Naive thymus-derived CD8-positive, alpha-beta T cell (primary cell): ENCODE measurements at regions not wholly inside any gene's neighbourhood (a gene's known extent, or its start where the extent isn't known, plus 50 kb on each side); places are given as distances from the start of the nearest gene placed in this dataset.
"Not testable (repeated sequence)": the region's sequence is repeated elsewhere in the genome, so short reads cannot be mapped to it uniquely, and the experiment has no call there.

Experiments
- ATAC-seq, 2 donors: fragments of 150-1000 bp; cut with Tn5 transposase in 1 of 2; sonication (Bioruptor Pico), chemical (Tn5 transposase) in 1 of 2; 1 replicate in 1 of 2; 2 replicates in 1 of 2; pipeline ENCODE4 v1.10.0; 2021; ENCODE audit warnings: mild to moderate bottlenecking in 2 of 2, moderate library complexity in 2 of 2
- POLR2A ChIA-PET: fragments of 350-600 bp; sonication (Branson Sonifier 250); formaldehyde crosslinking; loops from one replicate; lab custom pipeline; 2021; ENCODE audit warnings: antibody characterized with exemption; lab: Charles Lee
- DNase-seq, 10 donors: peaks; one replicate each; pipeline versions ENCODE4 v3.0.0 to v3.0.0-alpha.2; 2020 to 2022
- H3K27ac Mint-ChIP-seq, 10 donors: one replicate each; pipeline ENCODE4 v1.8.0; 2020 to 2022; ENCODE audit warnings: mild to moderate bottlenecking in 10 of 10, mixed read lengths in 10 of 10, moderate library complexity in 4 of 10, inconsistent platforms in 1 of 10
- H3K27me3 Mint-ChIP-seq, 5 donors: one replicate each; pipeline ENCODE4 v1.8.0; 2021 to 2022; ENCODE audit warnings: mixed read lengths in 5 of 5
- H3K36me3 Mint-ChIP-seq, 3 donors: one replicate each; pipeline ENCODE4 v1.8.0; 2020 to 2022; ENCODE audit warnings: mixed read lengths in 3 of 3, mild to moderate bottlenecking in 2 of 3, inconsistent platforms in 1 of 3
- H3K4me1 Mint-ChIP-seq, 4 donors: one replicate each; pipeline ENCODE4 v1.8.0; 2021 to 2022; ENCODE audit warnings: mixed read lengths in 4 of 4
- H3K4me3 Mint-ChIP-seq, 10 donors: one replicate each; pipeline ENCODE4 v1.8.0; 2020 to 2022; ENCODE audit warnings: mild to moderate bottlenecking in 10 of 10, mixed read lengths in 10 of 10, moderate library complexity in 6 of 10, inconsistent platforms in 1 of 10
- H3K9me3 Mint-ChIP-seq, 9 donors: one replicate each; pipeline ENCODE4 v1.8.0; 2020 to 2022; ENCODE audit warnings: mixed read lengths in 9 of 9, mild to moderate bottlenecking in 3 of 9, inconsistent platforms in 1 of 9, moderate library complexity in 1 of 9

DNA sequence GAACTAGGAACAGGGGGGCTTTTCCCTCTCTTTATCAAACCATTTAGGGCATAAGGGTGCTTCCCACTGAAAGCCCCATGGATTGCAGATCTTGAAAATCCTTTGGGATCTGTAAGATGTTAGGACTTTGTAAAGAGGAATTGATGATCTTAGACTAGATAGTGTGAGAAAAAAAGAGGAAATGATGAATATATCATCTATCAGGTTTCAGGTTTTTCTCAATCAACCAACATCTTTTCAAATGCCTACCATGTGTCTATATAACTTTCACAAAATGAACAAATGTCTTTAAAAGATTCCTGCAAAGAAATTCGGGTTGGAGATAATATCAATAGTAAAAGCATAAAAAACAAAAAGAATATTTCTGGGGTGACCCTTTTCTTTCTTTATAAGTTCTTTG, 50.1 kb downstream of the KCNC4 start:
- Mint-ChIP-seq H3K27ac (no peak overlapping the region), H3K9me3 (no peaks in the 10 kb centered on the region), H3K4me3 (no peak overlapping the region), H3K36me3 (no peaks in the 10 kb centered on the region), H3K27me3 (peaks cover 0 to 9% (median 2%) of the 10 kb centered on the region in 5 donors), H3K4me1 (peaks cover 0 to 3% (median 0%) of the 10 kb centered on the region in 4 donors)
- POLR2A ChIA-PET, result no interaction called here
- ATAC-seq (no peak), DNase-seq (no peak)

GRCh38 chr1:110262296-110262695, 52.2 kb downstream of the KCNC4 start:
- H3K4me3 Mint-ChIP-seq, result no peak overlapping the region
- H3K36me3 Mint-ChIP-seq, result no peaks in the 10 kb centered on the region
- POLR2A ChIA-PET, result no interaction called here
- ATAC-seq (no peak), DNase-seq (no peak)
- H3K27ac Mint-ChIP-seq, result peak overlapping the region in 1 of 10 donors; percentile 1
- H3K9me3 Mint-ChIP-seq, result no peaks in the 10 kb centered on the region
- H3K4me1 Mint-ChIP-seq, result peaks cover 0 to 3% (median 0%) of the 10 kb centered on the region in 4 donors
- H3K27me3 Mint-ChIP-seq, result peaks cover 0 to 8% (median 2%) of the 10 kb centered on the region in 5 donors

DNA sequence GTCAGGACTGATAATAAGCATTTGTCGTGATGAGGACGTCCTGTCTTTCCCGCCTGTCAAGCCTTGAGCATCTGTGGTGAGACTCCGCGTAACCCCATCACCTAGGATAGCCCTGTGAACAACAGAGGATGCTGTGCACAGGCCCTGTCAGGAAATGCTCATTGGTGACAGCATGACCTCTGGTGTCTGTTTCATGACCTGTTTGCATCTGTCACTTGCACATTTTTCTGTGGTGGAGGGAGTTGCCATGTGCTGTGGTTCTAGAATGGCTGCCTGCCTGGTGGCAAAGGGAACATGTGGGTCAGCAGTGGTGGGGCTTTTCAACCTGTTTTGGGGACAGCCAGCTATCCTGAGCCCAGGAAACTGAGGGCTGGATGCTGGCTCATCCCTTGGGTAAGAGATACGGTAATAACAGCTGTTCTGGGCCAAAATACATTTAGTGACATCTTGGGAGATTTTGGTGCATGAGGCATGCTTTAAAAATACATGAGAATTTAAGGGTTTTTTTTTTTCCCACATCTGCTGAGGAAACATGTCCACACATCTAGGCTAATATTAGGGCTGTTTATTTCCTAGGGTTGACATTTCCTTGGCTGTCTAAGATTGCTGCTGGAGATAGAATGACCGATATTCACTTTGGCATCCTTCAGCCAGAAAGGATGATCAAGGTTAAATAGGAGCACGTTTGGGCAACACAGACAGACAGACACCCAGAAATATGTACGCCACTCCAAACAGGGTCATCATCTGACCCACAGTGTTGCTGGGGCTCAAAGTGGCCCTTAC, 52.9 kb downstream of the KCNC4 start:
- peaks cover 0 to 3% (median 0%) of the 10 kb centered on the region in 4 donors for H3K4me1 Mint-ChIP-seq
- DNase-seq (peak in 3 of 10 donors; percentile 1 to 14 (median 10)), ATAC-seq (peak; percentile 63)
- H3K4me3 Mint-ChIP-seq, result no peak overlapping the region
- H3K27ac Mint-ChIP-seq, result peak overlapping the region in 1 of 10 donors; percentile 23
- peaks cover 0 to 8% (median 2%) of the 10 kb centered on the region in 5 donors for H3K27me3 Mint-ChIP-seq
- no peaks in the 10 kb centered on the region for H3K36me3 Mint-ChIP-seq
- H3K9me3 Mint-ChIP-seq, result no peaks in the 10 kb centered on the region
- POLR2A ChIA-PET, result no interaction called here

GRCh38 chr1:110264430-110264829, 54.3 kb downstream of the KCNC4 start:
- no peak for ATAC-seq

GRCh38 chr1:110265186-110265585, 55.1 kb downstream of the KCNC4 start:
- POLR2A ChIA-PET, result no interaction called here
- Mint-ChIP-seq H3K27me3 (peaks cover 0 to 8% (median 4%) of the 10 kb centered on the region in 5 donors), H3K36me3 (no peaks in the 10 kb centered on the region), H3K9me3 (no peaks in the 10 kb centered on the region), H3K4me3 (no peak overlapping the region), H3K27ac (no peak overlapping the region), H3K4me1 (peaks cover 0 to 3% (median 0%) of the 10 kb centered on the region in 4 donors)
- no peak for ATAC-seq
- no peak for DNase-seq

More at GRCh38 chr1:110264430-110264829, 54.3 kb downstream of the KCNC4 start:
- no peak for DNase-seq
- H3K4me3 Mint-ChIP-seq, result no peak overlapping the region
- no peaks in the 10 kb centered on the region for H3K9me3 Mint-ChIP-seq
- POLR2A ChIA-PET, result no interaction called here
- peaks cover 0 to 8% (median 2%) of the 10 kb centered on the region in 5 donors for H3K27me3 Mint-ChIP-seq
- H3K4me1 Mint-ChIP-seq, result peaks cover 0 to 3% (median 0%) of the 10 kb centered on the region in 4 donors
- no peaks in the 10 kb centered on the region for H3K36me3 Mint-ChIP-seq
- peak overlapping the region in 1 of 10 donors; percentile 38 for H3K27ac Mint-ChIP-seq

GRCh38 chr1:110266834-110267233, 56.7 kb downstream of the KCNC4 start:
- Mint-ChIP-seq H3K4me1 (peaks cover 0 to 3% (median 0%) of the 10 kb centered on the region in 4 donors), H3K4me3 (no peak overlapping the region), H3K27ac (no peak overlapping the region), H3K9me3 (no peaks in the 10 kb centered on the region), H3K27me3 (peaks cover 0 to 9% (median 5%) of the 10 kb centered on the region in 5 donors), H3K36me3 (peaks cover 0 to 2% (median 0%) of the 10 kb centered on the region in 3 donors)
- no peak for ATAC-seq
- no peak for DNase-seq
- POLR2A ChIA-PET, result no interaction called here

DNA sequence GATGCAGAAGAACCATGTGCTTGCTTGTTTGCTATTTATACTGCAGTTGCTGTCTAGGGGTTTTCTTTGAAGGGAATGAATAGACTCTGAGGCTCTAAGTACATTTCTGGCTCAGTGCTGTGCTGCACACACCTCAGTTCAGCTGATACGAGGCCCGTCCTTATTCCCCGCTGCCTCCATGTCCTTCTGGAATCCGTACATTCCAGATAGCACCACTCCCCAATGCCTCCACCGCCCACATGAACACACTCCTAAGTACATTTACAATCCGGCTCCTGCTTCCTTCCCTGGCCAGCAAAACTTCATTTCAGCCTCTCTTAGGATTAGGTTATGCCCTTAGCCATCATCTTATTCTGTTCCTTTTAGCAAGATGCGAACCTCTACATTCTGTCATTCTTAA, 57.1 kb downstream of the KCNC4 start:
- H3K36me3 Mint-ChIP-seq, result peaks cover 0 to 2% (median 0%) of the 10 kb centered on the region in 3 donors
- H3K4me1 Mint-ChIP-seq, result peaks cover 0 to 3% (median 0%) of the 10 kb centered on the region in 4 donors
- no peak for ATAC-seq
- H3K4me3 Mint-ChIP-seq, result no peak overlapping the region
- no peaks in the 10 kb centered on the region for H3K9me3 Mint-ChIP-seq
- no peak for DNase-seq
- POLR2A ChIA-PET, result no interaction called here
- peak overlapping the region in 1 of 10 donors; percentile 31 for H3K27ac Mint-ChIP-seq
- H3K27me3 Mint-ChIP-seq, result peaks cover 0 to 13% (median 8%) of the 10 kb centered on the region in 5 donors

GRCh38 chr1:110272045-110272444, 61.9 kb downstream of the KCNC4 start:
- no peaks in the 10 kb centered on the region for H3K9me3 Mint-ChIP-seq
- peaks cover 0 to 8% (median 8%) of the 10 kb centered on the region in 5 donors for H3K27me3 Mint-ChIP-seq
- DNase-seq, result no peak
- H3K4me3 Mint-ChIP-seq, result no peak overlapping the region
- no peak for ATAC-seq
- POLR2A ChIA-PET, result no interaction called here
- no peaks in the 10 kb centered on the region for H3K4me1 Mint-ChIP-seq
- no peak overlapping the region for H3K27ac Mint-ChIP-seq
- H3K36me3 Mint-ChIP-seq, result peaks cover 0 to 2% (median 0%) of the 10 kb centered on the region in 3 donors

- POLR2A ChIA-PET, H3K4me1 Mint-ChIP-seq, ATAC-seq, H3K27ac Mint-ChIP-seq, H3K9me3 Mint-ChIP-seq, H3K36me3 Mint-ChIP-seq, H3K4me3 Mint-ChIP-seq, DNase-seq: not testable (repeated sequence)
- H3K27me3 Mint-ChIP-seq, result peaks cover under 1 to 11% (median 8%) of the 10 kb centered on the region in 5 donors
Measured at GRCh38 chr1:110273832-110274231, 63.7 kb downstream of the KCNC4 start.

DNA sequence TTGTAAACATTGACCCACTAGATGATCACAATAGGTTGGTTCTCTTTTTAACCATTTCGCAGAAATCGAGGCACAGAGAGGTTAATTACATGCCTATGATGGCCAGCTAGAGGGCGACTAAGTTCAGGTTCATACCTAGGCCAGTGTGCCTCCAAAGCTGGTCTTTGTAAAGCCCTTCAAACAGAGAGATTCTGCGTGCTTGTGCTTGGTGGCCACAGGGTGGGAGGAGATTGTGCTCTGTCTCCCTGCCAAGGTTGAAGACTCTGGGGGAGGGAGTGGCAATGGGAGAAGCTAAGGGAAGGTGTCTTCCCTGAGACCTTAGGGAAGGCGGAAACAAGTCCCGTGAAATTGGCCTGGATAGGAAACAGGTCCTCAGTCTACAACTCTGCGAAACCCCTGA, 59.1 kb upstream of the RBM15 start:
- no peak overlapping the region for H3K4me3 Mint-ChIP-seq
- ATAC-seq, result no peak
- peak overlapping the region in 1 of 10 donors; percentile 6 for H3K27ac Mint-ChIP-seq
- H3K4me1 Mint-ChIP-seq, result no peaks in the 10 kb centered on the region
- H3K36me3 Mint-ChIP-seq, result no peaks in the 10 kb centered on the region
- POLR2A ChIA-PET, result interaction anchor here (0.6 kb wide), 1 partner anchor 15 kb away, joined by 5 read pairs; no protein-coding TSS in a partner anchor
- H3K27me3 Mint-ChIP-seq, result peaks cover 0 to 7% (median 1%) of the 10 kb centered on the region in 5 donors
- DNase-seq, result no peak
- no peaks in the 10 kb centered on the region for H3K9me3 Mint-ChIP-seq

DNA sequence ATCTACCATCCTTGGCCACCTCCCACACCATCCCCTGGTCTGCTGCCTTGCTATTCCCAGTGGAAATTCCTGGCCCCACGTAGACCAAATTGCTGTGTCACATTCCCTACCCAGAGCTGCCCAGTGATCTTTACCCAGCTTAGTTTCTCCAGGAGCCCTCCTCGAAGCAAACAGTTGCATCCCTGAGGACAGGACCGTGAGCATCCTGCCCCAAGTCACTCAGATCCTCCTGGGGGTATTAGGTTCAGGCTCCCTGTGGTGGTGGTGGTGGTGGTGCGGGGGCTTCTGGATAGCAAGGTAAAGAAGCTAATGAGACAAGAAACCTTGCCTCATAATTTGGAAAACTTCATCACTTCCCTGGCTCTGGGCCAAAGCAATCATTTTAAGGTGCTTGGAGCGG, 58.4 kb upstream of the RBM15 start:
- H3K9me3 Mint-ChIP-seq, result no peaks in the 10 kb centered on the region
- H3K27ac Mint-ChIP-seq, result no peak overlapping the region
- peaks cover 0 to 7% (median 1%) of the 10 kb centered on the region in 5 donors for H3K27me3 Mint-ChIP-seq
- ATAC-seq (no peak), DNase-seq (no peak)
- no peak overlapping the region for H3K4me3 Mint-ChIP-seq
- H3K4me1 Mint-ChIP-seq, result no peaks in the 10 kb centered on the region
- no peaks in the 10 kb centered on the region for H3K36me3 Mint-ChIP-seq
- POLR2A ChIA-PET, result interaction anchor here (0.6 kb wide), 1 partner anchor 14 kb away, joined by 5 read pairs; no protein-coding TSS in a partner anchor

- DNase-seq, result no peak
- Mint-ChIP-seq H3K36me3 (no peaks in the 10 kb centered on the region), H3K27me3 (peaks cover 0 to 7% (median 1%) of the 10 kb centered on the region in 5 donors), H3K4me3 (no peak overlapping the region), H3K27ac (no peak overlapping the region), H3K9me3 (no peaks in the 10 kb centered on the region), H3K4me1 (no peaks in the 10 kb centered on the region)
- ATAC-seq, result no peak
- POLR2A ChIA-PET, result no interaction called here
Measured at GRCh38 chr1:110281363-110282290, 57.5 kb upstream of the RBM15 start.
